ENCODE measurements at regions not wholly inside any gene's neighbourhood (a gene's known extent, or its start where the extent isn't known, plus 50 kb on each side); places are given as distances from the start of the nearest gene placed in this dataset.

DNA sequence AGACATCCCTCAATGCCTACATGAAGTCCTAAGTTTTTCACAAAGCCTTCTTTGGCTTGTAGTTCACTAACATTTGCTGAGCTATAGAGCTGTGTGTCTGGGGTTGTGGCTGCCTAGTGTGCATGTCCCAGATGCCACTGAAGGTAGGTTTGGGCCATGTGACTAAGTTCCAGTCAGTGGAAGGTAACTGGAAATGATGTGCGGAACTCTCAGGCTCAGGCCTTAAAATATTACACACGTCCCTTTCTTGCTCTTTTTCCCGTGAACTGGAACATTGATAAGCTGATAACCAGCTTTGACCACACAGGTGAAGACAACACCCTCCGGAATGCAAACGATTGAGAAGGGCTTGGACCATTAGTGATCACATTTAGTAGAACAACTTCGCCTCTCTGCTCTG is 358.1 kb downstream of the GATA3 start:
- no peak overlapping the region for H3K4me3 ChIP-seq (replicated peaks in 1 of 2; ENCODE audit: low read depth in 1 of 2, low read length in 2 of 2)
- no peaks in the 10 kb centered on the region for H3K9me2 ChIP-seq (ENCODE audit: insufficient read depth)
- no peaks in the 10 kb centered on the region for H4K20me1 ChIP-seq (ENCODE audit: insufficient read depth)
- no peak overlapping the region for H2AFZ ChIP-seq (ENCODE audit: low read depth, low read length, poor library complexity, severe bottlenecking)
- no peak overlapping the region for H3K4me2 ChIP-seq (ENCODE audit: low read length)
- no TSS peak for BruUV-seq (replicated peaks)
- no peaks in the 10 kb centered on the region for H3K27me3 ChIP-seq (ENCODE audit: insufficient read depth, low read length)
- intact Hi-C loops (cut with micrococcal nuclease), result no loop called here
- H3K79me2 ChIP-seq (ENCODE audit: insufficient read depth, low read length), result no peaks in the 10 kb centered on the region
- H3K4me1 ChIP-seq (ENCODE audit: control insufficient read depth in 1 of 2, insufficient read depth in 2 of 2, low read length in 2 of 2), result no peaks in the 10 kb centered on the region
- H3K9me3 ChIP-seq (ENCODE audit: control insufficient read depth in 1 of 2, insufficient read depth in 1 of 2, low read depth in 1 of 2, low read length in 2 of 2), result peaks cover 0 to 3% of the 10 kb centered on the region in 2 experiments; a peak in 1 of 4 replicates
- POLR2A ChIA-PET, result no interaction called here
- ATAC-seq (no peak), DNase-seq (ENCODE audit: low read depth, low spot score) (no peak)
- CTCF ChIA-PET, result no interaction called here
- no peak overlapping the region for H3K27ac ChIP-seq (ENCODE audit: low read depth, low read length)
- H3K36me3 ChIP-seq (ENCODE audit: control insufficient read depth in 1 of 2, insufficient read depth in 2 of 2, low read length in 2 of 2), result no peaks in the 10 kb centered on the region
- RAD21 ChIA-PET (ENCODE audit: low non-redundant PET in 1 of 2, low total read pairs in 2 of 2, uncharacterized antibody in 2 of 2, unreplicated experiment in 2 of 2), result no interaction called here
- H3K9ac ChIP-seq (ENCODE audit: low read length), result no peak overlapping the region
- no peak for TF ChIP-seq EZH2phosphoT487 (IDR thresholded peaks at IDR 0.05; ENCODE audit: borderline replicate concordance)
- TF ChIP-seq, protein P1, sequence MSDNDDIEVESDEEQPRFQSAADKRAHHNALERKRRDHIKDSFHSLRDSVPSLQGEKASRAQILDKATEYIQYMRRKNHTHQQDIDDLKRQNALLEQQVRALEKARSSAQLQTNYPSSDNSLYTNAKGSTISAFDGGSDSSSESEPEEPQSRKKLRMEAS (IDR thresholded peaks at IDR 0.05), result no peak
- TF ChIP-seq TCF7L2 (IDR thresholded peaks at IDR 0.05; ENCODE audit: borderline replicate concordance, extremely low read depth, insufficient read depth, insufficient read length), result no peak
- TF ChIP-seq, protein P2, sequence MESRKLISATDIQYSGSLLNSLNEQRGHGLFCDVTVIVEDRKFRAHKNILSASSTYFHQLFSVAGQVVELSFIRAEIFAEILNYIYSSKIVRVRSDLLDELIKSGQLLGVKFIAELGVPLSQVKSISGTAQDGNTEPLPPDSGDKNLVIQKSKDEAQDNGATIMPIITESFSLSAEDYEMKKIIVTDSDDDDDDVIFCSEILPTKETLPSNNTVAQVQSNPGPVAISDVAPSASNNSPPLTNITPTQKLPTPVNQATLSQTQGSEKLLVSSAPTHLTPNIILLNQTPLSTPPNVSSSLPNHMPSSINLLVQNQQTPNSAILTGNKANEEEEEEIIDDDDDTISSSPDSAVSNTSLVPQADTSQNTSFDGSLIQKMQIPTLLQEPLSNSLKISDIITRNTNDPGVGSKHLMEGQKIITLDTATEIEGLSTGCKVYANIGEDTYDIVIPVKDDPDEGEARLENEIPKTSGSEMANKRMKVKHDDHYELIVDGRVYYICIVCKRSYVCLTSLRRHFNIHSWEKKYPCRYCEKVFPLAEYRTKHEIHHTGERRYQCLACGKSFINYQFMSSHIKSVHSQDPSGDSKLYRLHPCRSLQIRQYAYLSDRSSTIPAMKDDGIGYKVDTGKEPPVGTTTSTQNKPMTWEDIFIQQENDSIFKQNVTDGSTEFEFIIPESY (IDR thresholded peaks at IDR 0.05; ENCODE audit: extremely low read depth, insufficient replicate concordance, low read length), result no peak
- TF ChIP-seq CBX3 (IDR thresholded peaks at IDR 0.05; ENCODE audit: low read depth), result no peak
- no peak for TF ChIP-seq ZNF274 (IDR thresholded peaks at IDR 0.05; ENCODE audit: low read depth, low read length)
- no peak for TF ChIP-seq SRF (IDR thresholded peaks at IDR 0.05; ENCODE audit: low read depth)
- TF ChIP-seq, protein P3, sequence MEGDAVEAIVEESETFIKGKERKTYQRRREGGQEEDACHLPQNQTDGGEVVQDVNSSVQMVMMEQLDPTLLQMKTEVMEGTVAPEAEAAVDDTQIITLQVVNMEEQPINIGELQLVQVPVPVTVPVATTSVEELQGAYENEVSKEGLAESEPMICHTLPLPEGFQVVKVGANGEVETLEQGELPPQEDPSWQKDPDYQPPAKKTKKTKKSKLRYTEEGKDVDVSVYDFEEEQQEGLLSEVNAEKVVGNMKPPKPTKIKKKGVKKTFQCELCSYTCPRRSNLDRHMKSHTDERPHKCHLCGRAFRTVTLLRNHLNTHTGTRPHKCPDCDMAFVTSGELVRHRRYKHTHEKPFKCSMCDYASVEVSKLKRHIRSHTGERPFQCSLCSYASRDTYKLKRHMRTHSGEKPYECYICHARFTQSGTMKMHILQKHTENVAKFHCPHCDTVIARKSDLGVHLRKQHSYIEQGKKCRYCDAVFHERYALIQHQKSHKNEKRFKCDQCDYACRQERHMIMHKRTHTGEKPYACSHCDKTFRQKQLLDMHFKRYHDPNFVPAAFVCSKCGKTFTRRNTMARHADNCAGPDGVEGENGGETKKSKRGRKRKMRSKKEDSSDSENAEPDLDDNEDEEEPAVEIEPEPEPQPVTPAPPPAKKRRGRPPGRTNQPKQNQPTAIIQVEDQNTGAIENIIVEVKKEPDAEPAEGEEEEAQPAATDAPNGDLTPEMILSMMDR (IDR thresholded peaks at IDR 0.05 in 2 of 3, conservative IDR thresholded peaks at IDR 0.05 in 1 of 3; ENCODE audit: borderline replicate concordance in 1 of 3, insufficient read depth in 1 of 3, low read depth in 2 of 3, low read length in 2 of 3), result no peak
- no peak for TF ChIP-seq EZH2 (IDR thresholded peaks at IDR 0.05)
- TF ChIP-seq POLR2A (IDR thresholded peaks at IDR 0.05; ENCODE audit: borderline replicate concordance, extremely low read depth, insufficient read depth, insufficient read length), result no peak
- TF ChIP-seq, protein P4, sequence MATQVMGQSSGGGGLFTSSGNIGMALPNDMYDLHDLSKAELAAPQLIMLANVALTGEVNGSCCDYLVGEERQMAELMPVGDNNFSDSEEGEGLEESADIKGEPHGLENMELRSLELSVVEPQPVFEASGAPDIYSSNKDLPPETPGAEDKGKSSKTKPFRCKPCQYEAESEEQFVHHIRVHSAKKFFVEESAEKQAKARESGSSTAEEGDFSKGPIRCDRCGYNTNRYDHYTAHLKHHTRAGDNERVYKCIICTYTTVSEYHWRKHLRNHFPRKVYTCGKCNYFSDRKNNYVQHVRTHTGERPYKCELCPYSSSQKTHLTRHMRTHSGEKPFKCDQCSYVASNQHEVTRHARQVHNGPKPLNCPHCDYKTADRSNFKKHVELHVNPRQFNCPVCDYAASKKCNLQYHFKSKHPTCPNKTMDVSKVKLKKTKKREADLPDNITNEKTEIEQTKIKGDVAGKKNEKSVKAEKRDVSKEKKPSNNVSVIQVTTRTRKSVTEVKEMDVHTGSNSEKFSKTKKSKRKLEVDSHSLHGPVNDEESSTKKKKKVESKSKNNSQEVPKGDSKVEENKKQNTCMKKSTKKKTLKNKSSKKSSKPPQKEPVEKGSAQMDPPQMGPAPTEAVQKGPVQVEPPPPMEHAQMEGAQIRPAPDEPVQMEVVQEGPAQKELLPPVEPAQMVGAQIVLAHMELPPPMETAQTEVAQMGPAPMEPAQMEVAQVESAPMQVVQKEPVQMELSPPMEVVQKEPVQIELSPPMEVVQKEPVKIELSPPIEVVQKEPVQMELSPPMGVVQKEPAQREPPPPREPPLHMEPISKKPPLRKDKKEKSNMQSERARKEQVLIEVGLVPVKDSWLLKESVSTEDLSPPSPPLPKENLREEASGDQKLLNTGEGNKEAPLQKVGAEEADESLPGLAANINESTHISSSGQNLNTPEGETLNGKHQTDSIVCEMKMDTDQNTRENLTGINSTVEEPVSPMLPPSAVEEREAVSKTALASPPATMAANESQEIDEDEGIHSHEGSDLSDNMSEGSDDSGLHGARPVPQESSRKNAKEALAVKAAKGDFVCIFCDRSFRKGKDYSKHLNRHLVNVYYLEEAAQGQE (IDR thresholded peaks at IDR 0.05; ENCODE audit: low read depth), result no peak
- no peak for TF ChIP-seq RAD21 (IDR thresholded peaks at IDR 0.05; ENCODE audit: low read depth)
- TF ChIP-seq SP1 (IDR thresholded peaks at IDR 0.05; ENCODE audit: low read depth), result no peak
- TF ChIP-seq, protein P5, sequence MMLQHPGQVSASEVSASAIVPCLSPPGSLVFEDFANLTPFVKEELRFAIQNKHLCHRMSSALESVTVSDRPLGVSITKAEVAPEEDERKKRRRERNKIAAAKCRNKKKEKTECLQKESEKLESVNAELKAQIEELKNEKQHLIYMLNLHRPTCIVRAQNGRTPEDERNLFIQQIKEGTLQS (IDR thresholded peaks at IDR 0.05), result no peak
- no peak for TF ChIP-seq JUND (IDR thresholded peaks at IDR 0.05)
- no peak for TF ChIP-seq ELF1 (IDR thresholded peaks at IDR 0.05; ENCODE audit: borderline replicate concordance, low read depth)
- no peak for TF ChIP-seq SIN3A (IDR thresholded peaks at IDR 0.05; ENCODE audit: low read depth)
- no peak for TF ChIP-seq ZFX (IDR thresholded peaks at IDR 0.05)
- TF ChIP-seq CEBPB (IDR thresholded peaks at IDR 0.05; ENCODE audit: low read depth), result no peak
- TF ChIP-seq FOSL1 (IDR thresholded peaks at IDR 0.05; ENCODE audit: low read depth), result no peak

Data from HCT116 (cell line).